ENCODE measurements at regions not wholly inside any gene's neighbourhood (a gene's known extent, or its start where the extent isn't known, plus 50 kb on each side); places are given as distances from the start of the nearest gene placed in this dataset.
"Not testable (repeated sequence)": the region's sequence is repeated elsewhere in the genome, so short reads cannot be mapped to it uniquely, and the experiment has no call there.

- Mint-ChIP-seq H3K4me1 (no peaks in the 10 kb centered on the region), H3K9me3 (no peaks in the 10 kb centered on the region), H3K36me3 (ENCODE audit: low read depth) (no peaks in the 10 kb centered on the region), H3K4me3 (no peak overlapping the region), H3K27me3 (no peaks in the 10 kb centered on the region), H3K27ac (no peak overlapping the region)
- DNase-seq: no peak
- ChIA-PET POLR2A (no interaction called here), CTCF (no interaction called here)
Observed at GRCh38 chr7:124113045-124113444, 80.2 kb upstream of the TMEM229A start.

DNA sequence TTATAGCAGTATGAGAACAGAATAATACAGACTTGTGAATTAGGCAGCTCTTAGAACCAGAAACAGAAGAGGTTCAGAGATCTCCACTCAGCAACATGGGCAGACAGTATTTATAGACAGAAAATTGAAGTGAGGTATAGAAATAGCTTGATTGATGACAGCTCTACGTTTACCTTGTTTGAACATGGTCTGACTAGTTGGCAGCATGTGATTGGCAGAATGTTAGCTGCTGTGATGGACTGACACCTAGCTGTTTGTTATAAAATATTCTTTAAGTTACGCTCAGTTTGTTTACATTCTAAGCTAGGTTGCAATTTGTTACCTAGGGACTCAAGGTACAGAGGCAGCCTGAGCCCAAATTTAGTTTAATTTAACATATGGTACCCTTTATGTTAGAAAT lies 73.7 kb upstream of the TMEM229A start:
- H3K27ac Mint-ChIP-seq: no peak overlapping the region
- POLR2A ChIA-PET: no interaction called here
- H3K4me3 Mint-ChIP-seq: no peak overlapping the region

GRCh38 chr7:124101173-124101768 lies 68.4 kb upstream of the TMEM229A start:
- no peaks in the 10 kb centered on the region for H3K4me1 Mint-ChIP-seq
- POLR2A ChIA-PET: no interaction called here

More for the DNA sequence above, 73.7 kb upstream of the TMEM229A start:
- Mint-ChIP-seq H3K27me3 (no peaks in the 10 kb centered on the region), H3K4me1 (no peaks in the 10 kb centered on the region), H3K36me3 (ENCODE audit: low read depth) (no peaks in the 10 kb centered on the region), H3K9me3 (no peaks in the 10 kb centered on the region)
- CTCF ChIA-PET: no interaction called here
- DNase-seq: no peak

DNA sequence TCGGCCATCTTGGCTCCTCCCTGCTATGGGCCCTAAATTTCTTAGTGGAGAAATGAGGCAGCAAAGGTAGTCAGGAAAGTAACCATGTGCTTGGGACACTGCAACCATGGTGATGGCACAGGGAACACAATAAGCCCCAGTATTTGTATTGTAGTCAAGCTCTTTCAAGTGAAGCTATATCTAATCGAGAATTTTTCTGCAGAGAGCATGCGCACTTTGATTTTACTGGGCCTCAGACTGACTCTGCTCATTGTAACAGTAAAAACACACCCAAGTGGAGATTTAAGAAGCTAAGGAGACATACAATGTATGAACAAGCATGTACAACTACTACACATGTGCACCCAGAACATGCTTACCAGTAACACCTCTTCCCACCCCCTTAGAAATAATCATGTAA lies 67.3 kb upstream of the TMEM229A start:
- POLR2A ChIA-PET: no interaction called here
- H3K4me1 Mint-ChIP-seq: no peaks in the 10 kb centered on the region
- CTCF ChIA-PET: no interaction called here

More at GRCh38 chr7:124101173-124101768, 68.4 kb upstream of the TMEM229A start:
- Mint-ChIP-seq H3K27me3 (no peaks in the 10 kb centered on the region), H3K4me3 (no peak overlapping the region), H3K27ac (no peak overlapping the region), H3K36me3 (ENCODE audit: low read depth) (no peaks in the 10 kb centered on the region), H3K9me3 (peaks cover 2% of the 10 kb centered on the region)
- CTCF ChIA-PET: interaction anchor here (1.5 kb wide), 1 partner anchor 11 kb away, joined by 4 read pairs; no protein-coding TSS in a partner anchor
- DNase-seq: no peak

GRCh38 chr7:124099585-124099984 lies 66.7 kb upstream of the TMEM229A start:
- H3K36me3 Mint-ChIP-seq (ENCODE audit: low read depth); H3K4me3 Mint-ChIP-seq; H3K27ac Mint-ChIP-seq; DNase-seq; H3K27me3 Mint-ChIP-seq; H3K9me3 Mint-ChIP-seq; POLR2A ChIA-PET; H3K4me1 Mint-ChIP-seq; CTCF ChIA-PET: not testable (repeated sequence)

More for the DNA sequence above, 67.3 kb upstream of the TMEM229A start:
- Mint-ChIP-seq H3K9me3 (peaks cover 2% of the 10 kb centered on the region), H3K4me3 (no peak overlapping the region), H3K27ac (no peak overlapping the region), H3K27me3 (no peaks in the 10 kb centered on the region), H3K36me3 (ENCODE audit: low read depth) (no peaks in the 10 kb centered on the region)
- no peak for DNase-seq

GRCh38 chr7:124089621-124090020 lies 56.8 kb upstream of the TMEM229A start:
- Mint-ChIP-seq H3K4me1 (no peaks in the 10 kb centered on the region), H3K36me3 (ENCODE audit: low read depth) (no peaks in the 10 kb centered on the region), H3K4me3 (no peak overlapping the region), H3K27me3 (no peaks in the 10 kb centered on the region), H3K9me3 (no peaks in the 10 kb centered on the region), H3K27ac (no peak overlapping the region)
- DNase-seq: no peak
- ChIA-PET CTCF (no interaction called here), POLR2A (no interaction called here)

DNA sequence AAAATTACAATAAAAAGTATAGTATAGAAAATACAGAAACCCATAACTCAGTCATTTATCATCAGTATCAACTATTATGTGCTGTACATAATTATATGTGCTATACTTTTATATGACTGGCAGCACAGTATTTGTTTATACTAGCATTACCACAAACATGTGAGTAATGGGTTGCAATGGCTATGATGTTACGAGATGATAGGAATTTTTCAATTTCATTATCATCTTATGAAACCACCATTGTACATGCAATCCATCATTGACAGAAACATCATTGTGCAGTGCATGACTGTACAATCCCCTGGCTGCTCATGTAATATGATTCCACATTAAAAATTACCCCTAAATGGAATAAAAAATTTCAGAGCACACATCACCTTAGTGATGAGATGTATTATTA lies 55.7 kb upstream of the TMEM229A start:
- H3K4me1 Mint-ChIP-seq: no peaks in the 10 kb centered on the region
- H3K9me3 Mint-ChIP-seq: no peaks in the 10 kb centered on the region
- H3K36me3 Mint-ChIP-seq (ENCODE audit: low read depth): no peaks in the 10 kb centered on the region
- ChIA-PET POLR2A (no interaction called here), CTCF (no interaction called here)
- no peaks in the 10 kb centered on the region for H3K27me3 Mint-ChIP-seq
- no peak overlapping the region for H3K4me3 Mint-ChIP-seq
- no peak overlapping the region for H3K27ac Mint-ChIP-seq
- no peak for DNase-seq

DNA sequence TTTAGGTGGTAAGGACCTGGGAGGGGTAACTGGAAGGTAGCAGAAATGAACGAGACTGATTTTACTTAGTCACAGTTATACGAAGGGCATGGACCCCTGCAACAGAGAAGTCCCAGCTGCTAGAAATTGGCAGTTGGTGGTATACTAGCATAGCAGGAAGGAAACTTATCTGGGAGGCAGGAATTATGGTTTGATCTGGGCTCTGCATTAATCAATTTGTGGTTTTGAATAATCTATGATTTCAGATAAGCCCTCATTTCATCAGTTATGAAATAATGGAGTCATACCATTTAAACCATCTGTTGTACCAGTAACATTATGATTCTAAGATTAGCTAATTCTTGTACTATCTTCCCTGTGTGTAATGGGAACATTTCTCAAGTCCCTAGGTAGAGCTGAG lies 54.0 kb upstream of the TMEM229A start:
- Mint-ChIP-seq H3K27me3 (no peaks in the 10 kb centered on the region), H3K27ac (no peak overlapping the region), H3K36me3 (ENCODE audit: low read depth) (no peaks in the 10 kb centered on the region), H3K9me3 (no peaks in the 10 kb centered on the region), H3K4me1 (no peaks in the 10 kb centered on the region), H3K4me3 (no peak overlapping the region)
- ChIA-PET CTCF (no interaction called here), POLR2A (no interaction called here)
- no peak for DNase-seq

DNA sequence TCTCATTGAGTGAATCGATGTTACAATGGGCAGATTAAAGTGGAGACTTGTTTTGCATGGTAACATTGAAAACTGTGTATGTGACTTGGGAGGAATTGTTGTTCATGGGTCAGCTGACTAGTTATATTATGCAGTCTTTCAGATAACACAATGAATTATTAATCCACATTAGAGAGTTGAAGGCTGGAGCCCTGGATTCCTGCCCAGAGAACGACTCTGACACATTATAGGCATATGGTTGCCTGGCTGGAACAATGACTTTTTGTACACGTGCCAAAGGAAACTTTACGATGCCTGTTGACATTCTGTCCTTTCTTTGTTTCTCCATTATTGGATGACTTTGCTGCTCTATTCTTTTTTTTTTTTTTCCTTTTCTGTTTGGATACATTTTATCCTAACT lies 52.3 kb upstream of the TMEM229A start:
- DNase-seq: no peak
- no peaks in the 10 kb centered on the region for H3K36me3 Mint-ChIP-seq (ENCODE audit: low read depth)
- no peak overlapping the region for H3K4me3 Mint-ChIP-seq
- ChIA-PET CTCF (no interaction called here), POLR2A (no interaction called here)
- no peaks in the 10 kb centered on the region for H3K4me1 Mint-ChIP-seq
- H3K27ac Mint-ChIP-seq: no peak overlapping the region
- H3K9me3 Mint-ChIP-seq: no peaks in the 10 kb centered on the region
- no peaks in the 10 kb centered on the region for H3K27me3 Mint-ChIP-seq

DNA sequence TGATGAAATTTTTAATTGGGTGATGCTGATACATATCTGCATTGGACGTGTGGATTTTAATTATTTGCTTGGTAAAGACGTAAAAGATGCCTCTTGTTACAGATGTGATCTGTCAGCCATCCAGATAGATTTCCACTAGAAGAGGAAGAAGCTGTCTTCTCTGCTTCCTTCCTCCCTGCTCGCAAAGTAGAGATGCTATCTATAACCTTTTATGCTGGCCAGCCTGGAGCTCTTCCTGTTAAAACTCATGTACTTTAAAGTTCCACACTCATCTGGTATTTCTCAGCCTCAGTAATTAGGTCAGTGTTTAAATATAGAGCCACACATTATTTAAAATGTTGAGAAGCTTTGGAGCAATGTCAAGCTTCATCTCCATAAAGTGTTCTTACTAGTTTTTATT lies 51.2 kb upstream of the TMEM229A start:
- Mint-ChIP-seq H3K4me3 (no peak overlapping the region), H3K27me3 (no peaks in the 10 kb centered on the region), H3K36me3 (ENCODE audit: low read depth) (no peaks in the 10 kb centered on the region), H3K4me1 (no peaks in the 10 kb centered on the region), H3K27ac (no peak overlapping the region), H3K9me3 (no peaks in the 10 kb centered on the region)
- POLR2A ChIA-PET: no interaction called here
- CTCF ChIA-PET: interaction anchor here (0.6 kb wide), 1 partner anchor 153 kb away, joined by 4 read pairs; no protein-coding TSS in a partner anchor
- no peak for DNase-seq

Data from activated CD4-positive, alpha-beta T cell treated with anti-CD3 and anti-CD28 coated beads, Interleukin-2, amount 10 ng/mL, durations not matched to agents 7 days and 5 days (primary cell).